CD14-positive monocyte (primary cell): ENCODE measurements at regions not wholly inside any gene's neighbourhood (a gene's known extent, or its start where the extent isn't known, plus 50 kb on each side); places are given as distances from the start of the nearest gene placed in this dataset.

Experiments used
- DNase-seq, 3 donors: peaks; one replicate each; pipeline ENCODE4 v3.0.0-alpha.2; 2011 to 2022
- H2AFZ ChIP-seq: 2 replicates; pipeline ENCODE4 v1.6.0; 2012; ENCODE audit warnings: mild to moderate bottlenecking, low read depth, low read length, inconsistent platforms; ENCODE audit not compliant: insufficient read depth, poor library complexity, severe bottlenecking
- H3K27ac ChIP-seq, 2 donors: 1 replicate in 1 of 2; 2 replicates in 1 of 2; pipeline ENCODE4 v1.5.1; 2012 to 2013; ENCODE audit warnings: low read length in 2 of 2, control low read depth in 1 of 2, inconsistent platforms in 1 of 2, low read depth in 1 of 2, mild to moderate bottlenecking in 1 of 2
- H3K27me3 ChIP-seq, 2 donors: one replicate each; pipeline versions ENCODE4 v1.6.0 to v1.6.1; 2011 to 2013; ENCODE audit warnings: low read length in 2 of 2; ENCODE audit not compliant: control insufficient read depth in 2 of 2, insufficient read depth in 2 of 2
- H3K36me3 ChIP-seq, 2 donors: replicated peaks in 1 of 2; 1 replicate in 1 of 2; 2 replicates in 1 of 2; pipeline versions ENCODE4 v1.5.1 to v1.6.1; 2012 to 2013; ENCODE audit warnings: low read length in 2 of 2, control low read depth in 1 of 2, inconsistent platforms in 1 of 2, mild to moderate bottlenecking in 1 of 2; ENCODE audit not compliant: insufficient read depth in 2 of 2, control insufficient read depth in 1 of 2
- H3K4me1 ChIP-seq, 2 donors: 1 replicate in 1 of 2; 2 replicates in 1 of 2; pipeline versions ENCODE4 v1.5.1 to v1.6.1; 2012 to 2013; ENCODE audit warnings: low read length in 2 of 2, control low read depth in 1 of 2, inconsistent platforms in 1 of 2, mild to moderate bottlenecking in 1 of 2, moderate library complexity in 1 of 2; ENCODE audit not compliant: insufficient read depth in 2 of 2, control insufficient read depth in 1 of 2
- H3K4me2 ChIP-seq: replicated peaks from 2 replicates; pipeline ENCODE3; 2012; ENCODE audit warnings: low read length, moderate library complexity, mild to moderate bottlenecking; ENCODE audit not compliant: poor library complexity, severe bottlenecking; ENCODE audit errors: extremely low read depth
- H3K4me3 ChIP-seq, 3 experiments: fragments of 200-600 bp in 1 of 3; sonication (generic) in 1 of 3; replicated peaks in 1 of 3; 1 replicate in 2 of 3; 2 replicates in 1 of 3; pipeline ENCODE4 v1.5.1; 2011 to 2013; ENCODE audit warnings: low read length in 3 of 3, mild to moderate bottlenecking in 3 of 3, control low read depth in 2 of 3, low read depth in 2 of 3, inconsistent platforms in 1 of 3, moderate library complexity in 1 of 3
- H3K79me2 ChIP-seq: 2 replicates; pipeline ENCODE4 v1.6.0; 2012; ENCODE audit warnings: mild to moderate bottlenecking, control low read depth, inconsistent platforms, low read length, moderate library complexity; ENCODE audit not compliant: insufficient read depth
- H3K9ac ChIP-seq: 2 replicates; pipeline ENCODE4 v1.6.0; 2017; ENCODE audit warnings: low read length, mild to moderate bottlenecking; ENCODE audit not compliant: insufficient read depth, poor library complexity, severe bottlenecking
- H3K9me3 ChIP-seq, 2 donors: replicated peaks in 1 of 2; 1 replicate in 1 of 2; 2 replicates in 1 of 2; pipeline versions ENCODE4 v1.5.1 to v1.6.1; 2012 to 2013; ENCODE audit warnings: low read length in 2 of 2, control low read depth in 1 of 2; ENCODE audit not compliant: control insufficient read depth in 1 of 2, insufficient read depth in 1 of 2
- H4K20me1 ChIP-seq: 2 replicates; pipeline ENCODE4 v1.6.0; 2012; ENCODE audit warnings: mild to moderate bottlenecking, low read length, control low read depth, moderate library complexity; ENCODE audit not compliant: insufficient read depth
- H3K27ac Mint-ChIP-seq, 7 donors: one replicate each; pipeline ENCODE4 v1.8.0; 2020; ENCODE audit warnings: mild to moderate bottlenecking in 7 of 7, mixed read lengths in 7 of 7, moderate library complexity in 6 of 7, inconsistent platforms in 2 of 7
- H3K27me3 Mint-ChIP-seq, 3 donors: one replicate each; pipeline ENCODE4 v1.8.0; 2021 to 2022; ENCODE audit warnings: low read depth in 3 of 3, mild to moderate bottlenecking in 3 of 3, mixed read lengths in 3 of 3, moderate library complexity in 3 of 3, inconsistent platforms in 1 of 3
- H3K36me3 Mint-ChIP-seq, 2 donors: one replicate each; pipeline ENCODE4 v1.8.0; 2020; ENCODE audit warnings: mixed read lengths in 2 of 2, inconsistent platforms in 1 of 2, mild to moderate bottlenecking in 1 of 2
- H3K4me1 Mint-ChIP-seq: one replicate; pipeline ENCODE4 v1.8.0; 2020; ENCODE audit warnings: mild to moderate bottlenecking, mixed read lengths
- H3K4me3 Mint-ChIP-seq, 2 donors: one replicate each; pipeline ENCODE4 v1.8.0; 2020; ENCODE audit warnings: mild to moderate bottlenecking in 2 of 2, mixed read lengths in 2 of 2, moderate library complexity in 1 of 2
- H3K9me3 Mint-ChIP-seq, 7 donors: one replicate each; pipeline ENCODE4 v1.8.0; 2020 to 2022; ENCODE audit warnings: mixed read lengths in 7 of 7, mild to moderate bottlenecking in 6 of 7, moderate library complexity in 6 of 7, inconsistent platforms in 2 of 7
- CTCF ChIP-seq: fragments of 200-600 bp; IDR thresholded peaks from one replicate; pipeline ENCODE4 v1.8.0; 2022; ENCODE audit warnings: antibody characterized with exemption, mild to moderate bottlenecking
- WGBS: methylation state at CpG from one replicate; pipeline ENCODE4 v1.1.5; 2013; ENCODE audit warnings: missing lambda C conversion rate; ENCODE audit not compliant: insufficient coverage; 5-methylcytosine and 5-hydroxymethylcytosine counted together
- intact Hi-C, 2 donors: fragments of 100-400 bp; cut with micrococcal nuclease; formaldehyde crosslinking; loops; one replicate each; pipeline versions ENCODE4 v1.15.0 to v1.15.1; 2023

- H3K4me3 Mint-ChIP-seq = no peak overlapping the region
- intact Hi-C loops = no loop called here
Measured at GRCh38 chr7:121570365-121570764, 174.3 kb upstream of the FAM3C start.

GRCh38 chr7:121563177-121563576 lies 167.1 kb upstream of the FAM3C start:
- H3K36me3 Mint-ChIP-seq = no peaks in the 10 kb centered on the region
- intact Hi-C loops = no loop called here

More at GRCh38 chr7:121570365-121570764, 174.3 kb upstream of the FAM3C start:
- Histone ChIP-seq H3K4me3 (no peak overlapping the region), H3K27ac (no peak overlapping the region), H3K9me3 (no peaks in the 10 kb centered on the region), H3K4me1 (no peaks in the 10 kb centered on the region), H2AFZ (no peak overlapping the region), H3K9ac (no peak overlapping the region), H3K4me2 (no peak overlapping the region), H3K79me2 (no peaks in the 10 kb centered on the region), H4K20me1 (no peaks in the 10 kb centered on the region), H3K27me3 (no peaks in the 10 kb centered on the region), H3K36me3 (no peaks in the 10 kb centered on the region)
- 88% methylated on average over 2 of the region's 3 CpGs for WGBS
- no peak for TF ChIP-seq CTCF
- Mint-ChIP-seq H3K4me1 (no peaks in the 10 kb centered on the region), H3K36me3 (no peaks in the 10 kb centered on the region), H3K9me3 (peaks cover 0 to 7% (median 2%) of the 10 kb centered on the region in 7 donors), H3K27ac (no peak overlapping the region), H3K27me3 (peaks cover 1 to 2% (median 2%) of the 10 kb centered on the region in 3 donors)
- no peak for DNase-seq

More at GRCh38 chr7:121563177-121563576, 167.1 kb upstream of the FAM3C start:
- no peaks in the 10 kb centered on the region for H3K27me3 ChIP-seq
- H3K4me3 ChIP-seq = no peak overlapping the region
- Mint-ChIP-seq H3K27me3 (peaks cover 0 to 4% (median 2%) of the 10 kb centered on the region in 3 donors), H3K4me3 (no peak overlapping the region), H3K27ac (no peak overlapping the region), H3K4me1 (no peaks in the 10 kb centered on the region), H3K9me3 (peaks cover 0 to 5% (median 0%) of the 10 kb centered on the region in 7 donors)
- no peaks in the 10 kb centered on the region for H3K4me1 ChIP-seq
- WGBS = no CpG with 5 or more reads among the region's 1 CpG
- no peak for DNase-seq
- H3K27ac ChIP-seq = no peak overlapping the region
- H2AFZ ChIP-seq = no peak overlapping the region
- H3K4me2 ChIP-seq = no peak overlapping the region
- no peaks in the 10 kb centered on the region for H3K36me3 ChIP-seq
- no peak for TF ChIP-seq CTCF
- H4K20me1 ChIP-seq = no peaks in the 10 kb centered on the region
- no peaks in the 10 kb centered on the region for H3K9me3 ChIP-seq
- no peaks in the 10 kb centered on the region for H3K79me2 ChIP-seq
- no peak overlapping the region for H3K9ac ChIP-seq
